MM.1S (cell line): ENCODE measurements at regions not wholly inside any gene's neighbourhood (a gene's known extent, or its start where the extent isn't known, plus 50 kb on each side); places are given as distances from the start of the nearest gene placed in this dataset.

Experiments
- DNase-seq: peaks from one replicate; pipeline ENCODE4 v3.0.0-alpha.2; 2015
- H2AFZ ChIP-seq: fragments of 300-600 bp; sonication (generic); 2 replicates; pipeline ENCODE4 v1.6.0; 2016; ENCODE audit warnings: antibody characterized with exemption, low read length
- H3F3A ChIP-seq: fragments of 300-600 bp; sonication (generic); 2 replicates; pipeline ENCODE4 v1.6.1; 2016; ENCODE audit warnings: mild to moderate bottlenecking, antibody characterized with exemption, low read length, moderate library complexity, mixed read lengths; ENCODE audit not compliant: insufficient read depth
- H3K27ac ChIP-seq: fragments of 300-600 bp; sonication (generic); 2 replicates; pipeline ENCODE4 v1.5.1; 2016; ENCODE audit warnings: mild to moderate bottlenecking, low read length
- H3K27me3 ChIP-seq: fragments of 300-600 bp; sonication (generic); replicated peaks from 2 replicates; pipeline ENCODE4 v1.6.0; 2016; ENCODE audit warnings: low read length; ENCODE audit not compliant: insufficient read depth
- H3K36me3 ChIP-seq: fragments of 300-600 bp; sonication (generic); replicated peaks from 2 replicates; pipeline ENCODE4 v1.6.1; 2016; ENCODE audit warnings: mild to moderate bottlenecking, low read length, mixed read lengths; ENCODE audit not compliant: insufficient read depth
- H3K4me1 ChIP-seq: fragments of 300-600 bp; sonication (generic); 2 replicates; pipeline ENCODE4 v1.6.1; 2016; ENCODE audit warnings: low read length, mixed read lengths
- H3K4me2 ChIP-seq: fragments of 300-600 bp; sonication (generic); 2 replicates; pipeline ENCODE4 v1.6.0; 2016; ENCODE audit warnings: low read depth, low read length
- H3K4me3 ChIP-seq: fragments of 300-600 bp; sonication (generic); 2 replicates; pipeline ENCODE4 v1.5.1; 2016; ENCODE audit warnings: low read length, mixed read lengths
- H3K79me2 ChIP-seq: fragments of 300-600 bp; sonication (generic); 2 replicates; pipeline ENCODE4 v1.6.1; 2016; ENCODE audit warnings: mixed run types, low read length, mixed read lengths
- H3K9ac ChIP-seq: fragments of 300-600 bp; sonication (generic); 2 replicates; pipeline ENCODE4 v1.6.1; 2016; ENCODE audit warnings: low read length, mixed read lengths
- H3K9me2 ChIP-seq: fragments of 300-600 bp; sonication (generic); replicated peaks from 2 replicates; pipeline ENCODE4 v1.6.1; 2016; ENCODE audit warnings: mild to moderate bottlenecking, low read length, mixed read lengths; ENCODE audit not compliant: insufficient read depth
- H3K9me3 ChIP-seq: fragments of 300-600 bp; sonication (generic); replicated peaks from 2 replicates; pipeline ENCODE4 v1.6.1; 2016; ENCODE audit warnings: mild to moderate bottlenecking, low read length, mixed read lengths; ENCODE audit not compliant: insufficient read depth
- H4K20me1 ChIP-seq: fragments of 300-600 bp; sonication (generic); 2 replicates; pipeline ENCODE4 v1.6.1; 2016; ENCODE audit warnings: mild to moderate bottlenecking, low read length, moderate library complexity, mixed read lengths; ENCODE audit not compliant: insufficient read depth
- EZH2 ChIP-seq: fragments of 300-600 bp; sonication (generic); optimal IDR thresholded peaks from 2 replicates; pipeline ENCODE3; 2017; ENCODE audit warnings: low read depth, mild to moderate bottlenecking, antibody characterized with exemption, low read length, mixed read lengths
- EZH2phosphoT487 ChIP-seq: fragments of 300-600 bp; sonication (generic); IDR thresholded peaks from 2 replicates; pipeline ENCODE4 v1.6.1; 2018; ENCODE audit warnings: antibody characterized with exemption, low read length
- TF ChIP-seq, protein P1 (sequence below): fragments of 300-600 bp; sonication (generic); IDR thresholded peaks from 2 replicates; pipeline ENCODE4 v1.5.1; 2016; ENCODE audit warnings: antibody characterized with exemption, low read length, mixed read lengths

DNA sequence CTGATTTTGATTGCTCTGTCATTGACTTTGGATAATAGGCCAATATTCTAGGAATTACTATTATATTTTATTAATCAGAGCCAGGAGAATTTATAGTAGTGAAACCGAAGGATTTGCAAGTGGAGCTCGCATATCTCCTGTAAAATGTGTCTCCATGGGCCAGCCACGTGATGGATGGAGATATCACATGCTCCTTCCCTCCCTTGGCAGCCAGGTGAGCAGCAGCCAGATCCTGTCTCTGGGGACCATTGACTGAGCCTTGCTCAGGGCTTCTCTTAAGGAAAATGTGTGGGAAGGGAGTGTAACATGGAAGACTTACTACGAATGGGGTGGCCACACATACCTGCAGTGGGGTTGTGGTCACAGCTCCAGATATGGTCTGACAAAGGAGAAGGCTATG lies 144.7 kb upstream of the RGMA start:
- H3K4me1 ChIP-seq = no peaks in the 10 kb centered on the region
- H3K4me2 ChIP-seq = no peak overlapping the region
- no peak overlapping the region for H3K4me3 ChIP-seq
- no peaks in the 10 kb centered on the region for H4K20me1 ChIP-seq
- no peaks in the 10 kb centered on the region for H3K36me3 ChIP-seq
- H3K9me2 ChIP-seq = no peaks in the 10 kb centered on the region
- TF ChIP-seq EZH2 (no peak), EZH2phosphoT487 (no peak)
- TF ChIP-seq, protein P1, sequence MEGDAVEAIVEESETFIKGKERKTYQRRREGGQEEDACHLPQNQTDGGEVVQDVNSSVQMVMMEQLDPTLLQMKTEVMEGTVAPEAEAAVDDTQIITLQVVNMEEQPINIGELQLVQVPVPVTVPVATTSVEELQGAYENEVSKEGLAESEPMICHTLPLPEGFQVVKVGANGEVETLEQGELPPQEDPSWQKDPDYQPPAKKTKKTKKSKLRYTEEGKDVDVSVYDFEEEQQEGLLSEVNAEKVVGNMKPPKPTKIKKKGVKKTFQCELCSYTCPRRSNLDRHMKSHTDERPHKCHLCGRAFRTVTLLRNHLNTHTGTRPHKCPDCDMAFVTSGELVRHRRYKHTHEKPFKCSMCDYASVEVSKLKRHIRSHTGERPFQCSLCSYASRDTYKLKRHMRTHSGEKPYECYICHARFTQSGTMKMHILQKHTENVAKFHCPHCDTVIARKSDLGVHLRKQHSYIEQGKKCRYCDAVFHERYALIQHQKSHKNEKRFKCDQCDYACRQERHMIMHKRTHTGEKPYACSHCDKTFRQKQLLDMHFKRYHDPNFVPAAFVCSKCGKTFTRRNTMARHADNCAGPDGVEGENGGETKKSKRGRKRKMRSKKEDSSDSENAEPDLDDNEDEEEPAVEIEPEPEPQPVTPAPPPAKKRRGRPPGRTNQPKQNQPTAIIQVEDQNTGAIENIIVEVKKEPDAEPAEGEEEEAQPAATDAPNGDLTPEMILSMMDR = no peak
- H3K27me3 ChIP-seq = no peaks in the 10 kb centered on the region
- no peak overlapping the region for H2AFZ ChIP-seq
- H3K79me2 ChIP-seq = no peaks in the 10 kb centered on the region
- DNase-seq = no peak
- H3K9ac ChIP-seq = no peak overlapping the region
- no peaks in the 10 kb centered on the region for H3K9me3 ChIP-seq
- no peaks in the 10 kb centered on the region for H3F3A ChIP-seq
- H3K27ac ChIP-seq = no peak overlapping the region

DNA sequence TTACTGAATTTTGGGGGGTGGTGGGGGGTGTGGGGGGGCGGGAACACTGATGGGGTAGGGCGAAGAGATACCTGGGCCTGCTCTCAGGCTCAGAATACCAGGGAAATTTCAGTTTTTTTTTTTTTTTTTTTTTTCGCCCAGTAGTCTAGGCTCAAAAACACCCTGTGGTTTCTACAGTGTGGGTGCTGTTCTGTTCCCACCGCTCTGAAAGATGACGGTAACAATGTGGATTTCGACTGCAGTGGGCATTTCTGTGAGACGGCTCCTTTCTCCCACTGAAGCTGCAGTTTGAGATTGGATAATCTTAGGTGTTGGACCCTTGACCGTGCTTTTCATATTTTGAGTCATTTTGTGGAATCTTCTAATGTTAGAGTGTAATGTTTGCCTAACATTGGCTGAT lies 143.8 kb upstream of the RGMA start:
- Histone ChIP-seq H3K79me2 (no peaks in the 10 kb centered on the region), H3K27ac (no peak overlapping the region), H2AFZ (no peak overlapping the region), H3K36me3 (no peaks in the 10 kb centered on the region), H3F3A (no peaks in the 10 kb centered on the region), H3K4me1 (no peaks in the 10 kb centered on the region), H3K9ac (no peak overlapping the region), H4K20me1 (no peaks in the 10 kb centered on the region), H3K27me3 (no peaks in the 10 kb centered on the region), H3K9me2 (no peaks in the 10 kb centered on the region), H3K9me3 (no peaks in the 10 kb centered on the region), H3K4me2 (no peak overlapping the region), H3K4me3 (no peak overlapping the region)
- no peak for TF ChIP-seq EZH2phosphoT487
- TF ChIP-seq, protein P1 = no peak
- no peak for TF ChIP-seq EZH2
- no peak for DNase-seq

DNA sequence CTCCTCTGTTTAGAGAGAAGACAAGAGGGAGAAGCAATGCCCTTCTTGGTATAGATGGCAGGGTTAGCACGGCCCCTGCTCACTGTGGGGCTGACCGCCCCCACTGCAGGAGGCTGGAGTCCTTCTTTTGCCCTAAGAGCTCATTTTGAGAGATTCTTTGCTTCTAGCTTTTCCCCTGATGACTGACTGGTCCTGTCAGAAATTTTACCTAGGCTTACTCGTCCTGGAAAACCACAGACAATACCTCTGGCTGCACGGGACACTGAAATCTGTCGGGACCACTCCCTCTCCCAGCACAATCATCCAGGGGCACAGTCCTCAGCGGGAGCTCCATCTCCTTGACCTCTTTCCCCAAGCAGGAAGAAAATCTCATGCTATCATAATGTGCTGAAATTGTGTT lies 143.0 kb upstream of the RGMA start:
- Histone ChIP-seq H3K36me3 (no peaks in the 10 kb centered on the region), H3K4me1 (no peaks in the 10 kb centered on the region), H3K79me2 (no peaks in the 10 kb centered on the region), H3K4me3 (no peak overlapping the region), H3K4me2 (no peak overlapping the region), H3K9ac (no peak overlapping the region), H3F3A (no peaks in the 10 kb centered on the region), H3K9me2 (no peaks in the 10 kb centered on the region), H3K27me3 (no peaks in the 10 kb centered on the region), H3K9me3 (no peaks in the 10 kb centered on the region), H2AFZ (no peak overlapping the region), H3K27ac (no peak overlapping the region), H4K20me1 (no peaks in the 10 kb centered on the region)
- no peak for DNase-seq
- TF ChIP-seq, protein P1 = no peak
- TF ChIP-seq EZH2 (no peak), EZH2phosphoT487 (no peak)
